ENCODE measurements at regions not wholly inside any gene's neighbourhood (a gene's known extent, or its start where the extent isn't known, plus 50 kb on each side); places are given as distances from the start of the nearest gene placed in this dataset.

GRCh38 chr18:27797484-27797883 is 379.4 kb downstream of the CDH2 start:
- intact Hi-C loops (cut with micrococcal nuclease) (no loop called here), in situ Hi-C loops (cut with MboI; ENCODE audit: low sequenced_read_pairs) (no loop called here), dilution Hi-C loops (cut with HindIII; ENCODE audit: low sequenced_read_pairs, unreplicated experiment) (no loop called here)
- no peak overlapping the region for H2AK5ac ChIP-seq (ENCODE audit: low read depth, low read length)
- no peak overlapping the region for H2AK9ac ChIP-seq (replicated peaks; ENCODE audit: low read depth, low read length, poor library complexity)
- H3K36me3 ChIP-seq (ENCODE audit: control insufficient read depth, insufficient read depth, low read length): no peaks in the 10 kb centered on the region
- H3K4ac ChIP-seq (ENCODE audit: low read depth, low read length): no peak overlapping the region
- TF ChIP-seq MAZ (IDR thresholded peaks at IDR 0.05; ENCODE audit: borderline replicate concordance, low read depth, low read length) (no peak), MAFK (IDR thresholded peaks at IDR 0.05; ENCODE audit: low read depth, low read length) (no peak), POLR2A (IDR thresholded peaks at IDR 0.05; ENCODE audit: low read depth, low read length) (no peak), CTCF (conservative IDR thresholded peaks at IDR 0.05; ENCODE audit: low read depth, low read length) (no peak), RCOR1 (IDR thresholded peaks at IDR 0.05; ENCODE audit: insufficient replicate concordance, low read length) (no peak), NFE2L2 (IDR thresholded peaks at IDR 0.05; ENCODE audit: low read depth, low read length) (no peak), BHLHE40 (IDR thresholded peaks at IDR 0.05; ENCODE audit: low read depth, low read length) (no peak), RFX5 (IDR thresholded peaks at IDR 0.05; ENCODE audit: low read depth, low read length) (no peak), FOS (IDR thresholded peaks at IDR 0.05; ENCODE audit: low read depth, low read length) (no peak), CHD1 (IDR thresholded peaks at IDR 0.05; ENCODE audit: low read depth, low read length) (no peak), RAD21 (IDR thresholded peaks at IDR 0.05; ENCODE audit: low read length) (no peak)
- H3K9me3 ChIP-seq (ENCODE audit: control insufficient read depth, insufficient read depth, low read length): no peaks in the 10 kb centered on the region
- H4K91ac ChIP-seq (ENCODE audit: insufficient read depth, low read depth, low read length): no peak overlapping the region
- no peak overlapping the region for H3K56ac ChIP-seq (ENCODE audit: extremely low read depth, insufficient read depth, low read length)
- H2BK5ac ChIP-seq (ENCODE audit: low read depth, low read length, poor library complexity, severe bottlenecking): no peak overlapping the region
- no peaks in the 10 kb centered on the region for H3K9me1 ChIP-seq (ENCODE audit: insufficient read depth, low read length)
- no peak overlapping the region for H3K14ac ChIP-seq (replicated peaks; ENCODE audit: low read depth, low read length)
- no peak overlapping the region for H2BK20ac ChIP-seq (ENCODE audit: low read depth, low read length)
- ChIA-PET POLR2A (ENCODE audit: unreplicated experiment) (no interaction called here), CTCF (interaction anchor here (0.6 to 1.7 kb wide), 2 partner anchors 16 to 392 kb away, joined by 4 read pairs; no protein-coding TSS in a partner anchor)
- no peaks in the 10 kb centered on the region for H3K79me1 ChIP-seq (ENCODE audit: low read depth in 1 of 2, low read length in 2 of 2)
- no TSS peak for BruUV-seq (replicated peaks)
- H2BK120ac ChIP-seq (ENCODE audit: low read depth, low read length): no peak overlapping the region
- H4K20me1 ChIP-seq (ENCODE audit: insufficient read depth, low read length): no peaks in the 10 kb centered on the region
- 40% methylated on average over 1 of the region's 1 CpG; no CpG with 5 or more reads in 1 of the 2 experiments for WGBS, 2 experiments (ENCODE audit: extremely low coverage in 2 of 2, insufficient read length in 1 of 2)
- no peak overlapping the region for H3K9ac ChIP-seq (ENCODE audit: low read depth, low read length)
- H3K4me1 ChIP-seq (ENCODE audit: control insufficient read depth, insufficient read depth, low read length): no peaks in the 10 kb centered on the region
- no peak for DNase-seq
- no peak overlapping the region for H3K27ac ChIP-seq (ENCODE audit: insufficient read depth, low read length)
- H3K23ac ChIP-seq (ENCODE audit: low read depth, low read length): no peak overlapping the region
- H3K4me2 ChIP-seq (ENCODE audit: low read depth, low read length): no peak overlapping the region
- H2AFZ ChIP-seq (replicated peaks; ENCODE audit: low read length, poor library complexity): no peak overlapping the region
- no peaks in the 10 kb centered on the region; the same call in 1 of the 2 replicates for H3K27me3 ChIP-seq (ENCODE audit: control insufficient read depth, insufficient read depth, low read length)
- no peak overlapping the region for H4K8ac ChIP-seq (ENCODE audit: low read depth in 2 of 2, low read length in 2 of 2)
- H3K4me3 ChIP-seq (ENCODE audit: insufficient read depth, low read depth, low read length): no peak overlapping the region
- no peak overlapping the region for H2BK15ac ChIP-seq (ENCODE audit: low read depth, low read length)
- ATAC-seq (ENCODE audit: low read depth): no peak
- H3K18ac ChIP-seq (ENCODE audit: low read depth, low read length): no peak overlapping the region
- H4K5ac ChIP-seq (ENCODE audit: low read depth, low read length): no peak overlapping the region
